ENCODE measurements at regions not wholly inside any gene's neighbourhood (a gene's known extent, or its start where the extent isn't known, plus 50 kb on each side); places are given as distances from the start of the nearest gene placed in this dataset.

- Histone ChIP-seq H3K27ac (ENCODE audit: low read depth, low read length, severe bottlenecking) (no peak overlapping the region), H3K4me3 (ENCODE audit: extremely low read depth, insufficient read depth, low read length, poor library complexity, severe bottlenecking) (no peak overlapping the region), H3K9me3 (ENCODE audit: control insufficient read depth, low read length) (no peaks in the 10 kb centered on the region), H3K4me1 (ENCODE audit: control insufficient read depth, insufficient read depth, low read length, poor library complexity, severe bottlenecking) (peaks cover 25% of the 10 kb centered on the region), H3K36me3 (ENCODE audit: control insufficient read depth, insufficient read depth, low read length) (no peaks in the 10 kb centered on the region)
- WGBS, 2 experiments (ENCODE audit: insufficient coverage in 2 of 2), result 89 to 92% methylated on average over 4 to 5 of the region's 5 CpGs
These were observed 270.0 kb downstream of the CYP26B1 start for GRCh38 chr2:71877636-71878035.

DNA sequence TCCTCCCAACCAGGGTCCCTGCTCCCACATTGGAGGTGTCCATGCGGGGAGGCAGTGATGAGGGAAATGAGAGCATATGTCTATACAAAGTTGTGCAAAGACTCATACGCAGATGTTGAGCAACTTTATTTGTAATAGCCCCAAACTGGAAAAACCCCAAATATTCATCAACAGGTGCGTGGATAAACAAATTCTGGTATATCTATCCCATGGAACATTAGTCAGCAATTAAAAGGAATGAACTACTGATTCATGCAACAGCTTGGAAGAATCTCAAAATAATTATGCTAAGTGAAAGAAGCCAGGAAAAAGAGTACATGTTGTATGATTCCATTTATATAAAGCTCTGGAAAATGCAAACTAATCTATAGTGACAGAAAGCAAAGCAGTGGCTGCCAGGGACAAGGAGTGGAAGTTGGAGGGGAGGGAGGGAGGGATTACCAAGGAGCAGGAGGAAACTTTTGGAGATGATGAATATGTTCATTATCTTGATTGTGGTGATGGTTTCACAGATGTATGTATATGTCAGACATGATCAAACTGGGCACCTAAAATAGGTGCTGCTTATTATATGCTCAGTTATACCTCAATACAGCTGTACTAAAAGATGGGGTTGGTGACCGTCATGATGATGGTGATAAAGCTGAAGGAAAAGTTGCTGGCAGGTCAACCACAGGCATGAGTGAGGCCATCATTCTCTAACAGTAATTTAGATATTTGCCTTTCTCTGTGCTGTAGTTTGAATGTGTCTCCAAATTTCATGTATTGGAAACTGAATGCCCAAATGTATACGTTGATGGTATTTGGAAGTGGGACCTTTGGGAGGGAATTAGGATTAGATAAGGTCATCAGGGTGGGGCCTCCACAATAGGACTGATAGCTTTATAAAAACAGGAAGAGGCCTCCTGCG lies 270.9 kb downstream of the CYP26B1 start:
- 98 to 100% methylated on average over 1 to 3 of the region's 6 CpGs for WGBS, 2 experiments (ENCODE audit: insufficient coverage in 2 of 2)
- Histone ChIP-seq H3K4me3 (ENCODE audit: extremely low read depth, insufficient read depth, low read length, poor library complexity, severe bottlenecking) (no peak overlapping the region), H3K9me3 (ENCODE audit: control insufficient read depth, low read length) (no peaks in the 10 kb centered on the region), H3K36me3 (ENCODE audit: control insufficient read depth, insufficient read depth, low read length) (no peaks in the 10 kb centered on the region), H3K4me1 (ENCODE audit: control insufficient read depth, insufficient read depth, low read length, poor library complexity, severe bottlenecking) (peaks cover 18% of the 10 kb centered on the region), H3K27ac (ENCODE audit: low read depth, low read length, severe bottlenecking) (no peak overlapping the region)

- 96 to 97% methylated on average over 11 to 12 of the region's 12 CpGs for WGBS, 2 experiments (ENCODE audit: insufficient coverage in 2 of 2)
- no peak overlapping the region for H3K27ac ChIP-seq (ENCODE audit: low read depth, low read length, severe bottlenecking)
- H3K9me3 ChIP-seq (ENCODE audit: control insufficient read depth, low read length), result no peaks in the 10 kb centered on the region
- H3K4me3 ChIP-seq (ENCODE audit: extremely low read depth, insufficient read depth, low read length, poor library complexity, severe bottlenecking), result no peak overlapping the region
- no peaks in the 10 kb centered on the region for H3K36me3 ChIP-seq (ENCODE audit: control insufficient read depth, insufficient read depth, low read length)
- no peaks in the 10 kb centered on the region for H3K4me1 ChIP-seq (ENCODE audit: control insufficient read depth, insufficient read depth, low read length, poor library complexity, severe bottlenecking)
These were observed 275.1 kb downstream of the CYP26B1 start for GRCh38 chr2:71872466-71873051.

GRCh38 chr2:71865391-71865965 lies 282.2 kb downstream of the CYP26B1 start:
- Histone ChIP-seq H3K4me3 (ENCODE audit: extremely low read depth, insufficient read depth, low read length, poor library complexity, severe bottlenecking) (no peak overlapping the region), H3K36me3 (ENCODE audit: control insufficient read depth, insufficient read depth, low read length) (no peaks in the 10 kb centered on the region), H3K27ac (ENCODE audit: low read depth, low read length, severe bottlenecking) (no peak overlapping the region), H3K4me1 (ENCODE audit: control insufficient read depth, insufficient read depth, low read length, poor library complexity, severe bottlenecking) (no peaks in the 10 kb centered on the region), H3K9me3 (ENCODE audit: control insufficient read depth, low read length) (no peaks in the 10 kb centered on the region)
- 58 to 69% methylated on average over 8 to 9 of the region's 11 CpGs for whole genome bisulfite sequencing, 2 experiments (ENCODE audit: insufficient coverage in 2 of 2)

GRCh38 chr2:71864085-71864484 lies 283.6 kb downstream of the CYP26B1 start:
- Histone ChIP-seq H3K4me3 (ENCODE audit: extremely low read depth, insufficient read depth, low read length, poor library complexity, severe bottlenecking) (no peak overlapping the region), H3K36me3 (ENCODE audit: control insufficient read depth, insufficient read depth, low read length) (no peaks in the 10 kb centered on the region), H3K9me3 (ENCODE audit: control insufficient read depth, low read length) (no peaks in the 10 kb centered on the region), H3K27ac (ENCODE audit: low read depth, low read length, severe bottlenecking) (no peak overlapping the region), H3K4me1 (ENCODE audit: control insufficient read depth, insufficient read depth, low read length, poor library complexity, severe bottlenecking) (no peaks in the 10 kb centered on the region)
- 84 to 100% methylated on average over 2 to 4 of the region's 5 CpGs for WGBS, 2 experiments (ENCODE audit: insufficient coverage in 2 of 2)

- Histone ChIP-seq H3K27ac (ENCODE audit: low read depth, low read length, severe bottlenecking) (no peak overlapping the region), H3K4me3 (ENCODE audit: extremely low read depth, insufficient read depth, low read length, poor library complexity, severe bottlenecking) (no peak overlapping the region), H3K4me1 (ENCODE audit: control insufficient read depth, insufficient read depth, low read length, poor library complexity, severe bottlenecking) (no peaks in the 10 kb centered on the region), H3K36me3 (ENCODE audit: control insufficient read depth, insufficient read depth, low read length) (no peaks in the 10 kb centered on the region), H3K9me3 (ENCODE audit: control insufficient read depth, low read length) (no peaks in the 10 kb centered on the region)
- WGBS, 2 experiments (ENCODE audit: insufficient coverage in 2 of 2), result 83 to 87% methylated on average over 4 to 5 of the region's 5 CpGs
These were observed 284.3 kb downstream of the CYP26B1 start for GRCh38 chr2:71863396-71863795.

DNA sequence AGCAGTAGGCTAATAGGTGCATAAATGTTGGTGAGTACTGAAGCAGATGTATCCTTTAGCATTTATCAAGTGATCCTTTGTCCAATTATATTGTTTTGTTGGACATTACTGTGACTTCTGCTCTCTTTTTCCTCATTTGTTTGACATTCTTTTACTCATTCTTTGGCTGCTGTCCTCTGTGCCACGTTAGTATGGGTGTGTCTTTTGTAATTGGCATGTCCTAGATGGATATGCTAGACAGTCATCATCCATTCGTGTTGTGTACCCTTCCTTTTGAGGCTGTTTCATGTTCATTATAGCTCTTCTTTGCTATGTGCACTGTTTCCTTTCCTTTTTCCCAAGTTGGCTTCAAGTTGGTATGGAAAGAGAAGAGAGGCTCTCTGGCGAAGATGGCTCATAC lies 284.7 kb downstream of the CYP26B1 start:
- Histone ChIP-seq H3K4me1 (ENCODE audit: control insufficient read depth, insufficient read depth, low read length, poor library complexity, severe bottlenecking) (no peaks in the 10 kb centered on the region), H3K27ac (ENCODE audit: low read depth, low read length, severe bottlenecking) (no peak overlapping the region), H3K4me3 (ENCODE audit: extremely low read depth, insufficient read depth, low read length, poor library complexity, severe bottlenecking) (no peak overlapping the region), H3K36me3 (ENCODE audit: control insufficient read depth, insufficient read depth, low read length) (no peaks in the 10 kb centered on the region), H3K9me3 (ENCODE audit: control insufficient read depth, low read length) (no peaks in the 10 kb centered on the region)
- WGBS, 2 experiments (ENCODE audit: insufficient coverage in 2 of 2), result 100% methylated on average over 1 of the region's 3 CpGs; no CpG with 5 or more reads in 1 of the 2 experiments

DNA sequence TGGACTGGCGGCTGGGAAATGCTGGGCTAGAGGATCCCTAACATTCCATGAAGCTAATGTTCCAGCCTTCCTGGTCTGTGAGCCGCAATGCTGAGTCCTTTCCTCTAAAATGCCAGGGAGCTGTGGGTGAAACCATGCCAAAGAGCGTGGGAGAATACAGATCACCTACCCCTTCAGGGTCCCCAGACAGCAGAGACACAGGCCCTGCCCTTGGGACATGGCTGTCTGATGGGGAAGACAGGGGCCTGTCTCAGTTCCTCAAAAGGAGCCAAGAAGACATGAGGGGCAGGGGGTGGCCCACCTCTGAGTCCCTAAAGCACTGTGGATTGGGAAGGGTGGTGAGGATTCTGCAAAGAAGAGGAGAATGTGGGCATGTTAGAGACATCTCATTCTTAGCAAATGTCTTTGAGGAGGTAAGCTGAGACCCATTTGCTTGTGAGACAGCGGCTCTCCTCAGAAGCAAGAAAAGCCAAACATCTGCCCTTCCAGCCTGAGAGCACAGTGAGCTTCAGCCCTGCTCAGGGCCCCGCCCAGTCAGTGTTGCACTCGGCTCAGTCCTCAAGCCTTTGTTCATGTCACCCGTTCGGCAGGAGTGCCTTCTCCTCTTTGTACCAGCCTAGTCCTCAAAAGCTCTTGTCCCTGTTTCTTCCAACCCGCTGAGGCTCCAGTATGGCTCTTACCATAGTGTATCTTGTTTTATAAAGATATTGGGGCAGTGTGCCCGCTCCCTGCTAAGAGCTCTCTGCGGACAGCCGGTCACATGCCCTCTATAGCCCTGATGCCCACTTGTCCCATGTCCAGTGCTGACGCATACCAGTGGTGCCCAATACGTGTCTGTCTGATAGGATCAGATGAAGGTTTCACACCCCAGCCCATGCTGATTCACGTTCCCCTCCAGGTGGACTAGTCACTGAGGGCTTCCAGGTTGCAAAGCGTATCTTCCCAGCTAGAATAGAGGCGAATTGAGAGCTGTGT lies 286.2 kb downstream of the CYP26B1 start:
- 85 to 92% methylated on average over 13 of the region's 17 CpGs for WGBS, 2 experiments (ENCODE audit: insufficient coverage in 2 of 2)
- no peak overlapping the region for H3K27ac ChIP-seq (ENCODE audit: low read depth, low read length, severe bottlenecking)

DNA sequence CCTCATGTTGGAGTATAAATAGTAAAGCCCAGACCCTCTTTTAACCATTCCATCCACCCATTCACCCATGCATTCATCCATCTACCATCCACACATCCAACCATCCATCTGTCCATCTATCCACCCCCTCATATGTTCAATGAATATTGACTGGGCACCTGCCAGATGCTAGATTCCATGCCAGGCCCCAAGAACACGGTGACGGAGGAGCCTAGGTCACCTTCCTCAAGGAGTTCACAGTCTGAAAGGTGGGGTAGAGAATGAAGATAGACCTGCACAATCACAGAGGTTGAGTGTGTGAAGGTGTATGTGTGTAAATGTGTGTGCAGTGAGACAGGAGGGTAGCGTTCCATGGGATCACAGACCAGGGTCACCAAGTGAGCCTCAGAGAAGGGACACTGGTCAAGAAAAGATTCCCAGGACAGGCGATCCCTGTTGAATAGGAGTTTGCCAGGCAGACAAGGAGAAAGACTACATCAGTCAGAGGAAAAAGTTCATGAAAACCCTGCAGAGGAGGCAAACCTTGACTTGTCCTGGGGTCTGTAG lies 287.2 kb downstream of the CYP26B1 start:
- 91% methylated on average over 4 of the region's 4 CpGs for WGBS, 2 experiments (ENCODE audit: insufficient coverage in 2 of 2)

More for the DNA sequence above, 286.2 kb downstream of the CYP26B1 start:
- Histone ChIP-seq H3K9me3 (ENCODE audit: control insufficient read depth, low read length) (no peaks in the 10 kb centered on the region), H3K4me3 (ENCODE audit: extremely low read depth, insufficient read depth, low read length, poor library complexity, severe bottlenecking) (no peak overlapping the region), H3K4me1 (ENCODE audit: control insufficient read depth, insufficient read depth, low read length, poor library complexity, severe bottlenecking) (no peaks in the 10 kb centered on the region), H3K36me3 (ENCODE audit: control insufficient read depth, insufficient read depth, low read length) (no peaks in the 10 kb centered on the region)

More for the DNA sequence above, 287.2 kb downstream of the CYP26B1 start:
- H3K4me3 ChIP-seq (ENCODE audit: extremely low read depth, insufficient read depth, low read length, poor library complexity, severe bottlenecking), result no peak overlapping the region
- H3K27ac ChIP-seq (ENCODE audit: low read depth, low read length, severe bottlenecking), result no peak overlapping the region
- no peaks in the 10 kb centered on the region for H3K9me3 ChIP-seq (ENCODE audit: control insufficient read depth, low read length)
- H3K36me3 ChIP-seq (ENCODE audit: control insufficient read depth, insufficient read depth, low read length), result no peaks in the 10 kb centered on the region
- no peaks in the 10 kb centered on the region for H3K4me1 ChIP-seq (ENCODE audit: control insufficient read depth, insufficient read depth, low read length, poor library complexity, severe bottlenecking)
